ENCODE measurements at regions not wholly inside any gene's neighbourhood (a gene's known extent, or its start where the extent isn't known, plus 50 kb on each side); places are given as distances from the start of the nearest gene placed in this dataset.
"Not testable (repeated sequence)": the region's sequence is repeated elsewhere in the genome, so short reads cannot be mapped to it uniquely, and the experiment has no call there.

- Mint-ChIP-seq H3K4me1 (no peaks in the 10 kb centered on the region), H3K27ac (no peak overlapping the region)
- no peak for ATAC-seq
These were observed 134.5 kb downstream of the IER5 start for GRCh38 chr1:181222972-181223505.

GRCh38 chr1:181226728-181227127 lies 138.2 kb downstream of the IER5 start:
- H3K4me1 Mint-ChIP-seq; DNase-seq; H3K27me3 Mint-ChIP-seq; H3K9me3 ChIP-seq (ENCODE audit: control insufficient read depth, low read length, poor library complexity, severe bottlenecking); ATAC-seq; H3K27ac Mint-ChIP-seq; H3K36me3 Mint-ChIP-seq (ENCODE audit: low read depth); H3K4me3 Mint-ChIP-seq: not testable (repeated sequence)

More at GRCh38 chr1:181222972-181223505, 134.5 kb downstream of the IER5 start:
- H3K27me3 Mint-ChIP-seq = peaks cover 29% of the 10 kb centered on the region
- H3K9me3 ChIP-seq (ENCODE audit: control insufficient read depth, low read length, poor library complexity, severe bottlenecking) = no peaks in the 10 kb centered on the region
- no peak overlapping the region for H3K4me3 Mint-ChIP-seq
- no peak for DNase-seq
- H3K36me3 Mint-ChIP-seq (ENCODE audit: low read depth) = peaks cover 2% of the 10 kb centered on the region

DNA sequence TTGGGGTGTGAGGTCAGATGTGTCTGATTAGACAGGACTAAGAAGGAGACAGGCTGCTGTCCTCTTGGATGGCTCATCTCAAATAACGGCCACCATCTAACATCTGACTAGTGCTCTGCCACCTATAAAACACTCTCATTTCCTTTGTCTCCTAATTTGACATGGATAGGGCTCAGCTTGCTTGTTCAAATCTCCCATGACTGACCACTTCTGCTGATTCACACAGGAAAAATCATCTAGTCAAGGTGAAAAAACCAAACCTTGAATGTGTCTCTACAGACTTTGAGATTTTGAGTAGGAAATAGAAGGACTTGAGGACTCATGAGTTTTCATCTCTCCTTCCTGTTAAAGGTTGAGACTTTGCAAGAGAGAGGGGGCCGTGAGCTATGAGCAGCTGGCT lies 150.6 kb downstream of the IER5 start:
- H3K27me3 Mint-ChIP-seq = no peaks in the 10 kb centered on the region
- DNase-seq (no peak), ATAC-seq (no peak)
- no peaks in the 10 kb centered on the region for H3K4me1 Mint-ChIP-seq
- H3K36me3 Mint-ChIP-seq (ENCODE audit: low read depth) = no peaks in the 10 kb centered on the region
- H3K27ac Mint-ChIP-seq = no peak overlapping the region
- H3K9me3 ChIP-seq (ENCODE audit: control insufficient read depth, low read length, poor library complexity, severe bottlenecking) = no peaks in the 10 kb centered on the region
- H3K4me3 Mint-ChIP-seq = no peak overlapping the region

- not testable (repeated sequence) for H3K27me3 Mint-ChIP-seq; H3K27ac Mint-ChIP-seq; ATAC-seq; H3K9me3 ChIP-seq (ENCODE audit: control insufficient read depth, low read length, poor library complexity, severe bottlenecking); DNase-seq; H3K36me3 Mint-ChIP-seq (ENCODE audit: low read depth); H3K4me1 Mint-ChIP-seq; H3K4me3 Mint-ChIP-seq
These were observed 157.8 kb downstream of the IER5 start for GRCh38 chr1:181246320-181246719.

DNA sequence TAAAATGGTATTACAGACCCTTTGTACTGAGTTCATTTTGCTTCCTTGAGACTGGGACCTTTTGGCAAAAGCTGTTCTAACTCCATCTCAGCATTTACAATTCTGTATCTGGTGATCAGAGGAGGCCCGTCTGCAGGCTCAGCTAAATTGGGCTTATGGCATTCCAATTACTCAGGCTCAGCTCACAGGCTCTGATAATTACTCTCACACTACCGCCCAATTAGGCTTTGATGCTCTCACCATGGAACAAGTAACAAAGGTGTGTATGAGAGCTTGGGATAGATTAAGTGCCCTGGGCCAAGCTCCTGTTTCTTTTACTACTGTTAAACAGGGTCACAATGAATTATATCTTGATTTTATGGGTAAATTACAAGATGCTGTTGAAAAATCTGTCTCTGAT lies 159.9 kb downstream of the IER5 start:
- not testable (repeated sequence) for H3K9me3 ChIP-seq (ENCODE audit: control insufficient read depth, low read length, poor library complexity, severe bottlenecking); DNase-seq; ATAC-seq; H3K4me3 Mint-ChIP-seq; H3K36me3 Mint-ChIP-seq (ENCODE audit: low read depth); H3K4me1 Mint-ChIP-seq; H3K27ac Mint-ChIP-seq; H3K27me3 Mint-ChIP-seq

- Mint-ChIP-seq H3K4me1 (no peaks in the 10 kb centered on the region), H3K4me3 (no peak overlapping the region), H3K36me3 (ENCODE audit: low read depth) (no peaks in the 10 kb centered on the region), H3K27ac (no peak overlapping the region), H3K27me3 (peaks cover 8% of the 10 kb centered on the region)
- ATAC-seq (no peak), DNase-seq (no peak)
- H3K9me3 ChIP-seq (ENCODE audit: control insufficient read depth, low read length, poor library complexity, severe bottlenecking) = no peaks in the 10 kb centered on the region
These were observed 160.7 kb downstream of the IER5 start for GRCh38 chr1:181249186-181249585.

DNA sequence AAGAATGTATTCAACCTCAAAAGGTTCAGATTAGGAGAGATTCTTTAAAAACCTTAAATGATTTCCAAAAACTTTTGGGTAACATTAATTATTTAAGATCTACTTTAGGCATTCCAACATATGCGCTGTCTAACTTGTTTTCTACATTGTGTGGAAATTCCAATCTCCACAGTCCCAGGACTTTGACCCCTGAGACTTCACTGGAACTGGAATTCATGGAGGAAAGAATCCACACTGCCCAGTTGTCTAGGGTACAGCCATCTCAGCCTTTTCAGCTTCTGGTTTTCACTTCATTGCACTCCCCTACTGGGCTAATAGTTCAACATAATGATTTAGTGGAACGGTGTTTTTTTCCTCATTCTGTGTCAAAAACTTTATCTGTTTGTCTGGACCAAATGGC lies 161.5 kb downstream of the IER5 start:
- no peak overlapping the region for H3K4me3 Mint-ChIP-seq
- no peak overlapping the region for H3K27ac Mint-ChIP-seq
- DNase-seq (no peak), ATAC-seq (no peak)
- no peaks in the 10 kb centered on the region for H3K36me3 Mint-ChIP-seq (ENCODE audit: low read depth)
- no peaks in the 10 kb centered on the region for H3K9me3 ChIP-seq (ENCODE audit: control insufficient read depth, low read length, poor library complexity, severe bottlenecking)
- peaks cover 8% of the 10 kb centered on the region for H3K27me3 Mint-ChIP-seq
- no peaks in the 10 kb centered on the region for H3K4me1 Mint-ChIP-seq

DNA sequence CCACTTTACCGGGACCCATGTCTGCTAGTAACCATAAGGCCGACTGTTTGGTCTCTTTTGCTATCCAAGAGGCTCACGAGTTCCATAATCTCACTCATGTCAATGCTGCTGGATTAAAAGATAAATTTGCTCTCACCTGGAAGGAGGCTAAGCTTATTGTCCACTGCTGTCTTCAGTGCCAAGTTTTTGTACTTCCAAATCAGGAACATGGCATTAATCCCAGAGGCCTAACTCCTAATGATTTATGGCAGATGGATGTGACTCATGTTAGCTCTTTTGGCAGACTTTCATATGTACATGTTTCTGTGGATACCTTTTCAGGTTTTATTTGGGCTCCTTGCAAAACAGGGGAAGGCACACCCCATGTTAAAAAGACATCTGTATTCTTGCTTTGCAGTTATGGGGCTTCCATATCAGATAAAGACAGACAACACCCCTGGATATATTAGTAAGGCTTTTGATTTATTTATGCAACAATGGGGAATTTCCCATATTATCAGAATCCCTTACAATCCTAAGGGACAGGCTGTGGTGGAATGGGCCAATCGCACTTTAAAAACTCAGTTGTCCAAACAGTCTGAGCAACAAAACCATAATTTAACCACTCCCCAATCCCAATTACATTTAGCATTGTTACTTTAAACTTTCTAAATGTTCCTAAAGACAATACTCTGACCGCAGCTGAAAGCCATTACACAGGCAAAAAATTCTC lies 162.7 kb downstream of the IER5 start:
- Mint-ChIP-seq H3K4me1 (no peaks in the 10 kb centered on the region), H3K27ac (no peak overlapping the region), H3K36me3 (ENCODE audit: low read depth) (no peaks in the 10 kb centered on the region), H3K27me3 (peaks cover 8% of the 10 kb centered on the region), H3K4me3 (no peak overlapping the region)
- no peak for ATAC-seq
- H3K9me3 ChIP-seq (ENCODE audit: control insufficient read depth, low read length, poor library complexity, severe bottlenecking) = no peaks in the 10 kb centered on the region
- DNase-seq = no peak

GRCh38 chr1:181251713-181252075 lies 163.2 kb downstream of the IER5 start:
- Mint-ChIP-seq H3K4me3 (no peak overlapping the region), H3K4me1 (no peaks in the 10 kb centered on the region), H3K36me3 (ENCODE audit: low read depth) (no peaks in the 10 kb centered on the region), H3K27ac (no peak overlapping the region), H3K27me3 (peaks cover 8% of the 10 kb centered on the region)
- DNase-seq (no peak), ATAC-seq (no peak)
- H3K9me3 ChIP-seq (ENCODE audit: control insufficient read depth, low read length, poor library complexity, severe bottlenecking) = no peaks in the 10 kb centered on the region

GRCh38 chr1:181253601-181254000 lies 165.1 kb downstream of the IER5 start:
- not testable (repeated sequence) for H3K36me3 Mint-ChIP-seq (ENCODE audit: low read depth); H3K27ac Mint-ChIP-seq; DNase-seq; H3K9me3 ChIP-seq (ENCODE audit: control insufficient read depth, low read length, poor library complexity, severe bottlenecking); H3K4me3 Mint-ChIP-seq; H3K27me3 Mint-ChIP-seq; ATAC-seq; H3K4me1 Mint-ChIP-seq

DNA sequence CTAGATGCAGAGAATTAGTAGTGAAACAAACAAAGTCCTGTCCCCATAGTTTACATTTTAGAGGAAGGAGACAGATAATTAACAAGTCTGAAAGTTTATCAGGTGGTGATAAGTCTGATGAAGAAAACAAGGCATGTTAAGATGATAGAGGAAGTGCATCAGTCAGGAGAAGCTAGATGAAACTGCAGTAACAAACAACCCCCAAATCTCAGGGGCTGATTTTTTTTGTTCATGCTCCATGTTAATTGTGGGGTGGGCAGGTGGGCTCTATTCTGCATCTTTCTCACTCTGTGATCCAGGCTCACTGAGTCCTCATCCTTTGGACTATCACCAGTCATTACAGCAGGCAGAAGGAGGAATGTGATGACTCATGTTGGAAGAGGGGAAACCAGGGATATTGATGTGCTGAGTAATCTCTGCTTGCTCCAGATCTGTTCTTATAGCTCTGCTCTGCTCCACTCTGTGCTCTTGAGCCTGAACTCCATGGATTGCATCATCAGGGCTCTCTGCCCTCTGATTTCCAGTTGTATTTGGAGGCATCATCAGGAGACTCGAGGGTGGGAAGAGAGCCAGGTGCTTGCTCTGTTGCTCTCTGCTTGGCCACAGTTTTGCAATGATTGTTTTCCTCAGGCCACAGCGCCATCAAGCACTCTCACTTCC lies 166.9 kb downstream of the IER5 start:
- Mint-ChIP-seq H3K27ac (no peak overlapping the region), H3K27me3 (peaks cover 12% of the 10 kb centered on the region), H3K36me3 (ENCODE audit: low read depth) (peaks cover 2% of the 10 kb centered on the region), H3K4me3 (no peak overlapping the region), H3K4me1 (no peaks in the 10 kb centered on the region)
- no peak for DNase-seq
- ATAC-seq = no peak
- H3K9me3 ChIP-seq (ENCODE audit: control insufficient read depth, low read length, poor library complexity, severe bottlenecking) = no peaks in the 10 kb centered on the region

GRCh38 chr1:181257117-181257516 lies 168.6 kb downstream of the IER5 start:
- ATAC-seq (no peak), DNase-seq (no peak)
- peaks cover 15% of the 10 kb centered on the region for H3K27me3 Mint-ChIP-seq
- no peaks in the 10 kb centered on the region for H3K4me1 Mint-ChIP-seq
- H3K27ac Mint-ChIP-seq = no peak overlapping the region
- peaks cover 7% of the 10 kb centered on the region for H3K36me3 Mint-ChIP-seq (ENCODE audit: low read depth)
- no peaks in the 10 kb centered on the region for H3K9me3 ChIP-seq (ENCODE audit: control insufficient read depth, low read length, poor library complexity, severe bottlenecking)
- H3K4me3 Mint-ChIP-seq = no peak overlapping the region

DNA sequence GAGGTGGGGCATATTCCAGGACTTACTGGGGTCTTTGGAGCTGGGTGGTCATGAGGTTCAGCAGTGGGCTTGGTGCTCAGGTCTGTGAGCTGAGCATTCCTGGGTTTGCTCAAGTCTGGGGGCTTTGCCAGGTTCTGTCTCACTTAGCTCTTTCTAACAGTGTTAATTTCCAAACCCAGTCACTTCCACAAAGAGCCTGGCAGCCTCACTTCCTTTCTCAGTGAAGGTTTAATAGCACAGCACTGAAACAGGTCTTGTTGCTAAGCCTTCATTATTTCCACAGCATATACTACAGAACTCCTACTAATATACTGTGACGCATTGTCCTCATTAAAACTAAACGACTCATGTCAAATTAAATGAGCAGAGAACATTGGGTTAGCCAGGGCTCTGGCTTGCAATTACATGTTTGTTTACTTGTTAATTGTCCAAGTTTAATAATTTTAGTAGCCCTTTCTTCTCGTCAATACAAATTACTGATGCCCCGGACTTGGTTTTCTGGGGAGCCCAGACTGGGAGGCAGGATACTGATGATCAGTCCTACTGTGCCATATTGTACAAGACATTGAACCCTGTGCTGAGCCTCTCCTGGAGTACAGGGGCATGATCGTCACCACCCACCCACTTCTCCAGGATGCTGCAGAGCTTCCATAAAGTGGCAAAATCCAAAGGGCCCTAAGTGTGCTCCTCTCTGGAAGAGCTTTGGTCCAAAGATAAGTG lies 170.7 kb downstream of the IER5 start:
- no peaks in the 10 kb centered on the region for H3K9me3 ChIP-seq (ENCODE audit: control insufficient read depth, low read length, poor library complexity, severe bottlenecking)
- Mint-ChIP-seq H3K4me3 (no peak overlapping the region), H3K27ac (no peak overlapping the region), H3K36me3 (ENCODE audit: low read depth) (peaks cover 7% of the 10 kb centered on the region), H3K27me3 (peaks cover 16% of the 10 kb centered on the region), H3K4me1 (no peaks in the 10 kb centered on the region)
- ATAC-seq (no peak), DNase-seq (no peak)

Data from T-helper 17 cell (primary cell).